NCI-H146 treated with DMSO at 0.1 percent for 48 hours (cell line): ENCODE measurements at regions not wholly inside any gene's neighbourhood (a gene's known extent, or its start where the extent isn't known, plus 50 kb on each side); places are given as distances from the start of the nearest gene placed in this dataset.
"Not testable (repeated sequence)": the region's sequence is repeated elsewhere in the genome, so short reads cannot be mapped to it uniquely, and the experiment has no call there.

Source experiments
- DNase-seq: peaks from one replicate; lab custom pipeline; 2025; ENCODE audit not compliant: unreplicated experiment; lab: John Stamatoyannopoulos, UW

DNA sequence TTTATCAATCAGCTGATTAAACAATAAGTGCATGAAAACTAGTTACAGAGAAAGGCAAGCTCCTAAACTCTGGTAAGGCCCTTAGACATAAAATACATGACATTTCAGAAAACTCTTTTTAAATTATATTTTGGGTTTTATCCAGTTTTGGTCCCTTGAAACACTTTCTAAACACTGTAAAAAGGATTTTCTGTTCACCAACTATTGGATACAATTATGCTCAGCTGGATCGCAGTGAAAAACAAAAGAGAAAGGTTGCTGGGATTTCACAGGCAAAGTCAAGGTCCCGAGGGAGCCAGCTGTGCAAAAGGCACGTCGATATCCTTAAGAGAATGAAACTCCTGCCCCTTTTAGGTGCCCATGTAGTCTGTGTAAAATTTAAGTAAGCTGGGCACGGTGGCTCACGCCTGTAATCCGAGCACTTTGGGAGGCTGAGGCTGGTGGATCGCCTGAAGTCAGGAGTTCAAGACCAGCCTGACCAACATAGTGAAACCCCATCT lies 1018.4 kb upstream of the INTU start:
- DNase-seq = no peak

GRCh38 chr4:126616795-126617194 lies 1016.0 kb upstream of the INTU start:
- no peak for DNase-seq

GRCh38 chr4:126627255-126627654 lies 1005.5 kb upstream of the INTU start:
- no peak for DNase-seq

DNA sequence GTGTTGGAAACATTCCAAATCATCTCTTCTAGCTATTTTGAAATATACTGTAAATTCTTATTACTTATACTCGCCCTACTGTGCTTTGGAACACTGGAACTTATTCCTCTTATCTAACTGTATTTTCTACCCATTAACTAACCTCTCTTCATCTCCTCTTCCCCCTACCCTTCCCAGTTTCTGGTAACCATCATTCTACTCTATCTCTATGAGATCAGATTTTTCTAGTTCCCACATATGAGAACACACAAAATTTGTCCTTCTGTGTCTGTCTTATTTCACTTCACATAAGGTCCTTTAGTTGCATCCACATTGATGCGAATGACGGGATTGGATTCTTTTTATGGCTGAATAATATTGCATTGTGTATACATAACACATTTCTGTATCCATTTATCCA lies 1003.8 kb upstream of the INTU start:
- no peak for DNase-seq

GRCh38 chr4:126630230-126630629 lies 1002.5 kb upstream of the INTU start:
- DNase-seq = no peak

DNA sequence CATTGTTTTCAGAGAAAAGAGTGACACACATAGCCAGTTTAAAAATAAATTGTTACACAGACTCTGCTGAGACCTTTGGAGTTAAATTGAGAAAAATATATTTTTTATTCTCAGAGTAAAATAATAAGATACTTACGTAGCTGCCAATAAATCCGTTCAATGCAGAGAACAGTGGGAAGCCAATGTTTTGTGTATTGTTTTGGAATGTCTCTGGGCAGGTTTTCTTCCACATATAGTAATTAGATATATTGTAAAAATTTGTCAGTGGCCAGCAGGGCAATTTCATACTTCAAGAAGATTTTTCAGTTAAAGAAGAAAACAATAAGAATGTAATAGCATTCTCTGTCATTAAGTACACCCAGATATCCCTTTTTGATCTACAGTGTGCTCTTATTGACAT lies 999.5 kb upstream of the INTU start:
- no peak for DNase-seq

DNA sequence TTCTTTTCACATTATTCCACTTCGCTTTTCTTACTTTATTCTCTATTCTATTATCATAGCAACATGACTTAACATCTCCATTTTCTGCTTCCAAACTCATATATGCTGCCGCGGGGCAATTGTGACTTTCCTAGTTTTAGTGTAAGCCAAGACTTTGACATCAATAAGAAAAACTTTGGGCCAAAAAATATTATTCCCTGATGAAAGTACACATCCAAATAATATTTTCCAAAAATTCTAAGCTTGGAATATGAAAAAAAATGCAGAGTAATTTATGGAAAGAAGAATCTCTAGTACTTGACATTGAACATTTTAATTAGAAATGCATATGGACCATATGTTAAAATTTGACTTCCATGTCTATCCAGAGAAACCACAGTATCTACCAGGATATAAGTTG lies 995.1 kb upstream of the INTU start:
- no peak for DNase-seq

DNA sequence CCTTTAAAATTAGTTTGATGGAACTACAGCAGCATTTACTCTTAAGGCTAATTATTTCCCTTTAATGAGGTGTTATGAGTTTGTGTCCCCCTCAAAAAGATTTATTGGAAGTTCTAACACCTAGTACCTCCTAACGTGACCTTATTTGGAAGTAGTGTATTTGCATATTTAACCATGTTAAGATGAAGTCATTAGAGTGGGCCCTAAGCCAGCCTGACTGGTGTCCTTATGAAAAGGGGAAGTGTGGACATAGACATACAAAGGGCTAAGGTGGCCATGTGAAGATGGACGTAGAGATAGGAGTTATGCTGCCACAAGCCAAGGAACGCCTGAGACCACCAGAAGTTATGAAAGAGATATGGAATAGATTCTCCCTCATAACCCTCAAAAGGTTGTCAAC lies 985.4 kb upstream of the INTU start:
- no peak for DNase-seq

DNA sequence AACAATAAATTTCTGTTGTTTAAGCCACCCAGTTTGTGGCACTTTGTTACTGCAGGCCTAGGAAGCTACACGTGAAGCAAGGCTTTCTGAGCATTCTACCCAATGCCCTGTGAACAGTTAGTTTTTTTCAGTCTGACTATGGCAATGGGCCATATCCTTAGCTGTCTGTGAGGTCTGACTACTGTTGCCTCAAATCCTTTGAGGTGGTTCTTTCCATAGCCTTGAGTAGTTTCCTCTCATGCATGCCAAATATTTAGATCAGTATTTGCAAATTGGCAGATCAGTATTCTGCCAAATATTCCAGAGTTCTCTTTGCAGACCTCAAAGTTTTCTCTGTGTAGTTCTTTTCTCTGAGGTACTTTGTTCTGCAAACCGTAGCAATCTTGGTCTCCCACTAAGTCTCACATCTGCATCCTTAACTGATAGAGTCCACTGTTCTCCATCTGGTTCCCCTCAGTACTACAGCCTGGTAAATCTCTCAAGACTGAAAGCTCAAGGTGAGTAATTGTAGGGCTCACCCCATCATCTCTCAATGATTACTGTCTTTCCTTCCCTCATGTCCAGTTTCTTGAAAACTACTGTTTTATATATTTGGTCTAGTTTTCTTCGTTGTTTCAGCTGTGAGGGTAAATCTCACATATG lies 984.9 kb upstream of the INTU start:
- DNase-seq = no peak

- DNase-seq = no peak
These were observed 974.3 kb upstream of the INTU start for GRCh38 chr4:126658411-126658810.

- DNase-seq = no peak
These were observed 971.6 kb upstream of the INTU start for GRCh38 chr4:126661194-126661593.

GRCh38 chr4:126664839-126665238 lies 967.9 kb upstream of the INTU start:
- no peak for DNase-seq

- not testable (repeated sequence) for DNase-seq
These were observed 962.7 kb upstream of the INTU start for GRCh38 chr4:126670038-126670437.

DNA sequence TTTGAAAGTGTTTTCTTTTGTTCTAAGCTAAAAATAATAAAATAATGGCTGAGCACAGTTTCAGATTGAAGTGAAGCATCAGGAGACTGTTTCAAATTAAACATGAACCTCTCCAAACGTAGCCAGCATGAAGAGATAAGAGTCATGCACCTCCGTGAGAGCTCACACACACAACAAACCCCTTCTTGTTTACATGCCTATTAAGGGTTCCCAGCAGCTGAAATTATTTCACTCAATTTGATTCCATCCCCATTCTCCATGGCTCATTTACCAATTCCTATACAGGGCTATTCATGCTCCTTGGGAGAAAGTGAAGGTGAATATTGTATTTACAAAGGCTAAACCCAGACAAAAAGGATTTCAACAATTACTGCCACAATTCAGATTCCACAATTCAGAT lies 954.1 kb upstream of the INTU start:
- no peak for DNase-seq

DNA sequence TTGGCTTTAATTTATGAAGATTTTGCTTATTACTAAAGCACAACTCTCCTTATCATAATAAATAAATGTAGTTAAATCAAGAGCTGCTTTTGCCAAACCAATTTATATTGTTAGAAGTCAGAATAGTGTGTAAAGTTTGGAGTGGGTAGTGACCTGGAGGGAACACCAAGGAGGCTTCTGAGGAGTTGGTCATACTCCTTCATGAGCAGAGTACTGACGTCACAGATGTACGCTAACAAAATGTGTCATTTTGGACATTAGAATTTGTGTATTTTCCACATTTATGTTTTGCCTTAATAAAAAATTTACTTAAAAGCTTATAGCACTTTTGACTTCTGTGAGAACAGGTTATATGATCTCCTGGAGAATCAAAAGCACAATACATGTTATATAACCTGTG lies 953.5 kb upstream of the INTU start:
- DNase-seq = no peak

DNA sequence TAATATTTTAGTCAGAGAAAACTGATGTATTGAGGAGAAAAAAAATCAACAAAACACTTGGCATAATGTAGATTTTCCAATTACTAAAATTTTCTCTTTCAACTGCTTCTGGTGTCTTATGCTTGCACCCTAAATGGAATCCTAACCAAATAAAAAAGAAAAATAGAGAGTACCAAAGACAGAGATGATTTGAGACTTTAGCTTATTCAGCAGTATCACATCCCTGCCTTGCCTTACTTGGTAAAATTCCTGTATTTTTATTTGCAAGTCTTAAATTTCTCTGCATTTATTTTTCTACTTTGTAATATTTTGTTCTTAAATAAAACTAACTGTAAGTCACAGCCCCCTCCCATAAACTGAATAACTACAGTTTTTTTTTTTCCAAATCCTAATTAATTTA lies 950.5 kb upstream of the INTU start:
- no peak for DNase-seq

- DNase-seq = no peak
These were observed 946.3 kb upstream of the INTU start for GRCh38 chr4:126686491-126686890.

GRCh38 chr4:126687655-126688358 lies 945.0 kb upstream of the INTU start:
- DNase-seq = no peak

DNA sequence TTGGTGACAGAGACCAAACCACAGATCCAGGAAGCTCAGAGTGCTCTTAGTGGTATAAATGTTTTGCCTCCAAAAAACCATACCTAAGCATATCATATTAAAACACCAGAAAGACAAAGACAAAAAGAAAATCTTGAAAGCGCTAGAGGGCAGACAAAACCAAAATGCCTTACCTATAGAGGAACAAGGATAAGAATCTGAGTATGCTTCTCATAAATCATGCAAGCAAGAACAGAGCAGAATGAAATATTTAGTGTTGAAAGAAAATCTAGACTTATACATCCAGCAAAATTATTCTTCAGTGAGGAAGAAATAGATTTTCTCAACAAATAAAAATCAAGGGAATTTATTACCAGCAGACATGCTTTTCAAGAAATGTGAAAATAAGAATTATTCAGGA lies 941.0 kb upstream of the INTU start:
- DNase-seq = no peak

- DNase-seq = no peak
These were observed 935.0 kb upstream of the INTU start for GRCh38 chr4:126697748-126698147.

GRCh38 chr4:126698224-126698623 lies 934.5 kb upstream of the INTU start:
- no peak for DNase-seq

GRCh38 chr4:126701756-126702155 lies 931.0 kb upstream of the INTU start:
- DNase-seq = no peak

GRCh38 chr4:126702747-126703146 lies 930.0 kb upstream of the INTU start:
- DNase-seq = no peak
